HK-2 (cell line): ENCODE measurements at regions not wholly inside any gene's neighbourhood (a gene's known extent, or its start where the extent isn't known, plus 50 kb on each side); places are given as distances from the start of the nearest gene placed in this dataset.
"Not testable (repeated sequence)": the region's sequence is repeated elsewhere in the genome, so short reads cannot be mapped to it uniquely, and the experiment has no call there.

Source experiments
- DNase-seq: peaks from one replicate; pipeline ENCODE4 v3.0.0-alpha.2; 2018; ENCODE audit not compliant: unreplicated experiment

- DNase-seq = not testable (repeated sequence)
Observed at GRCh38 chr4:102210806-102211205, 134.5 kb downstream of the SLC39A8 start.

- DNase-seq = not testable (repeated sequence)
Observed at GRCh38 chr4:102204634-102205033, 140.6 kb downstream of the SLC39A8 start.

- DNase-seq = no peak
Observed at GRCh38 chr4:102196221-102196620, 149.1 kb downstream of the SLC39A8 start.

GRCh38 chr4:102193145-102193544 lies 152.1 kb downstream of the SLC39A8 start:
- no peak for DNase-seq

- DNase-seq = no peak
Observed at GRCh38 chr4:102180046-102180445, 165.2 kb downstream of the SLC39A8 start.

- no peak for DNase-seq
Observed at GRCh38 chr4:102174719-102175189, 170.5 kb downstream of the SLC39A8 start.

GRCh38 chr4:102172341-102172740 lies 172.9 kb downstream of the SLC39A8 start:
- DNase-seq = no peak

GRCh38 chr4:102170910-102171309 lies 174.4 kb downstream of the SLC39A8 start:
- DNase-seq = no peak

- no peak for DNase-seq
Observed at GRCh38 chr4:102169345-102169744, 175.9 kb downstream of the SLC39A8 start.

- no peak for DNase-seq
Observed at GRCh38 chr4:102168580-102168979, 176.7 kb downstream of the SLC39A8 start.

GRCh38 chr4:102165584-102165983 lies 179.7 kb downstream of the SLC39A8 start:
- DNase-seq = no peak

GRCh38 chr4:102163404-102164140 lies 181.7 kb downstream of the SLC39A8 start:
- DNase-seq = peak; percentile 41

- DNase-seq = peak; percentile 11
Observed at GRCh38 chr4:102157984-102158383, 187.3 kb downstream of the SLC39A8 start.

- no peak for DNase-seq
Observed at GRCh38 chr4:102153391-102153790, 191.9 kb downstream of the SLC39A8 start.

GRCh38 chr4:102151696-102152095 lies 193.6 kb downstream of the SLC39A8 start:
- no peak for DNase-seq

GRCh38 chr4:102143433-102143832 lies 201.8 kb downstream of the SLC39A8 start:
- no peak for DNase-seq

- no peak for DNase-seq
Observed at GRCh38 chr4:102141842-102142241, 203.4 kb downstream of the SLC39A8 start.

- DNase-seq = no peak
Observed at GRCh38 chr4:102139932-102140331, 205.3 kb downstream of the SLC39A8 start.

- no peak for DNase-seq
Observed at GRCh38 chr4:102139132-102139573, 206.1 kb downstream of the SLC39A8 start.

- no peak for DNase-seq
Observed at GRCh38 chr4:102137217-102137616, 208.1 kb downstream of the SLC39A8 start.

GRCh38 chr4:102129810-102130209 lies 215.5 kb downstream of the SLC39A8 start:
- no peak for DNase-seq
